K562 (cell line): ENCODE measurements at regions not wholly inside any gene's neighbourhood (a gene's known extent, or its start where the extent isn't known, plus 50 kb on each side); places are given as distances from the start of the nearest gene placed in this dataset.

ENCODE experiments used
- ATAC-seq: fragments of 200-7000 bp; cut with Tn5 transposase; 3 replicates; pipeline ENCODE4 v1.9.1; 2020; ENCODE audit warnings: moderate library complexity
- BruUV-seq: library from RNA; stranded (reverse); fragments of 400-500 nt; replicated peaks from 2 replicates; lab custom pipeline; 2021; lab: Mats Ljungman, UMichigan
- CTCF ChIA-PET: fragments of 300-600 bp; formaldehyde crosslinking; extraction: SDS; loops from one replicate; lab custom pipeline; 2021; ENCODE audit warnings: low intra/inter-chr PET ratio; lab: Yijun Ruan, JAX
- POLR2A ChIA-PET: fragments of 300-600, 350-650 bp; sonication (Branson Sonifier 250); formaldehyde crosslinking; extraction: SDS; loops from one replicate; lab custom pipeline; 2021; ENCODE audit warnings: antibody characterized with exemption, inconsistent platforms; lab: Yijun Ruan, JAX
- DNase-seq, 4 experiments: peaks; one replicate each; pipeline versions ENCODE4 v3.0.0 to v3.0.0-alpha.2; 2011 to 2018; ENCODE audit warnings: low spot score in 3 of 4, mixed read lengths in 3 of 4; ENCODE audit errors: extremely low read depth in 1 of 4
- FAIRE-seq: peaks from 2 replicates; lab custom pipeline; 2011; peaks lifted over from hg19 to GRCh38; lab: Jason Lieb, UNC
- H2AFZ ChIP-seq: 2 replicates; pipeline ENCODE4 v1.6.0; 2011; ENCODE audit warnings: low read depth, low read length, control low read depth, inconsistent platforms
- H3K27ac ChIP-seq: fragments of 200-600 bp; 3 replicates; pipeline ENCODE4 v1.8.0; 2011; ENCODE audit warnings: low read depth, mild to moderate bottlenecking, control low read depth, inconsistent platforms, low read length, moderate library complexity, mixed read lengths; ENCODE audit errors: extremely low read depth
- H3K27me3 ChIP-seq, 2 experiments: fragments of 300-600 bp in 1 of 2; 2 replicates in 1 of 2; 3 replicates in 1 of 2; pipeline versions ENCODE4 v1.6.0 to v1.8.0; 2011; ENCODE audit warnings: inconsistent platforms in 2 of 2, low read length in 2 of 2, mild to moderate bottlenecking in 1 of 2, mixed read lengths in 1 of 2, moderate library complexity in 1 of 2; ENCODE audit not compliant: control insufficient read depth in 2 of 2, insufficient read depth in 2 of 2
- H3K36me3 ChIP-seq: fragments of 300-600 bp; 3 replicates; pipeline ENCODE4 v1.8.0; 2011; ENCODE audit warnings: mild to moderate bottlenecking, low read length, inconsistent platforms; ENCODE audit not compliant: control insufficient read depth, insufficient read depth
- H3K4me1 ChIP-seq, 2 experiments: fragments of 200-600 bp in 1 of 2; replicated peaks in 1 of 2; 2 replicates in 1 of 2; 3 replicates in 1 of 2; pipeline versions ENCODE4 v1.5.1 to v1.8.0; 2011; ENCODE audit warnings: inconsistent platforms in 2 of 2, low read length in 2 of 2, mild to moderate bottlenecking in 1 of 2, mixed read lengths in 1 of 2, moderate library complexity in 1 of 2; ENCODE audit not compliant: control insufficient read depth in 2 of 2, insufficient read depth in 2 of 2
- H3K4me2 ChIP-seq: 2 replicates; pipeline ENCODE4 v1.6.1; 2011; ENCODE audit warnings: low read length, control low read depth, inconsistent platforms, mixed read lengths; ENCODE audit not compliant: insufficient read depth
- H3K4me3 ChIP-seq: fragments of 200-600 bp; sonication (generic), shearing (Covaris generic); 2 replicates; pipeline ENCODE4 v1.5.1; 2016; ENCODE audit warnings: control low read depth, inconsistent platforms
- H3K79me2 ChIP-seq: fragments of 200-600 bp; 3 replicates; pipeline ENCODE4 v1.8.0; 2011; ENCODE audit warnings: low read length, inconsistent platforms; ENCODE audit not compliant: control insufficient read depth, insufficient read depth
- H3K9ac ChIP-seq, 2 experiments: 2 replicates each; pipeline versions ENCODE4 v1.6.0 to v1.6.1; 2011; ENCODE audit warnings: low read depth in 2 of 2, low read length in 2 of 2, control low read depth in 1 of 2, inconsistent platforms in 1 of 2, mild to moderate bottlenecking in 1 of 2, mixed read lengths in 1 of 2; ENCODE audit not compliant: insufficient read depth in 1 of 2
- H3K9me1 ChIP-seq: one replicate; pipeline ENCODE4 v1.6.0; 2011; ENCODE audit warnings: inconsistent platforms, mild to moderate bottlenecking, low read length, moderate library complexity; ENCODE audit not compliant: control insufficient read depth, insufficient read depth
- H3K9me3 ChIP-seq: replicated peaks from 2 replicates; pipeline ENCODE4 v1.5.1; 2011; ENCODE audit warnings: low read depth, low read length, inconsistent platforms; ENCODE audit not compliant: control insufficient read depth, insufficient read depth
- H4K20me1 ChIP-seq: replicated peaks from 2 replicates; pipeline ENCODE4 v1.6.1; 2011; ENCODE audit warnings: low read length, inconsistent platforms, mixed read lengths; ENCODE audit not compliant: control insufficient read depth, insufficient read depth
- BCL6 ChIP-seq: fragments of 250-450 bp; sonication (Bioruptor Pico); IDR thresholded peaks from 2 replicates; pipeline ENCODE4 v1.4.0; 2020
- CBFA2T3 ChIP-seq: fragments of 450-650 bp; IDR thresholded peaks from 2 replicates; pipeline ENCODE4 v1.6.1; 2017
- FOXM1 ChIP-seq, 2 experiments: fragments of 450-650 bp in 1 of 2; sonication (generic) in 1 of 2; formaldehyde crosslinking in 1 of 2; IDR thresholded peaks; 2 replicates each; pipeline versions ENCODE4 v1.6.1 to v1.9.0; 2017 to 2022; ENCODE audit warnings: low read depth in 2 of 2, mild to moderate bottlenecking in 2 of 2, missing genetic modification reagents in 1 of 2, moderate library complexity in 1 of 2
- HDAC8 ChIP-seq: fragments of 450-650 bp; IDR thresholded peaks from 2 replicates; pipeline ENCODE4 v1.6.1; 2016; ENCODE audit warnings: mild to moderate bottlenecking, missing genetic modification characterization, moderate library complexity, missing compliant biosample characterization
- NCOA4 ChIP-seq: fragments of 450-650 bp; IDR thresholded peaks from 2 replicates; pipeline ENCODE4 v1.6.1; 2018; ENCODE audit warnings: mild to moderate bottlenecking; ENCODE audit not compliant: partially characterized antibody
- PCBP2 ChIP-seq: fragments of 200-400 bp; formaldehyde crosslinking; IDR thresholded peaks from 2 replicates; pipeline ENCODE4 v1.6.1; 2018; ENCODE audit warnings: low read length, low read depth, mild to moderate bottlenecking, moderate library complexity; ENCODE audit not compliant: poor library complexity, severe bottlenecking
- ZNF134 ChIP-seq: fragments of 250-450 bp; sonication (Bioruptor Pico); conservative IDR thresholded peaks from 2 replicates; pipeline ENCODE4 v1.4.0; 2020
- ZNF324 ChIP-seq: fragments of 250-450 bp; sonication (Bioruptor Pico); IDR thresholded peaks from 2 replicates; pipeline ENCODE4 v1.4.0; 2020; ENCODE audit warnings: mild to moderate bottlenecking
- ZNF696 ChIP-seq: fragments of 250-450 bp; sonication (Bioruptor Pico); conservative IDR thresholded peaks from 2 replicates; pipeline ENCODE4 v1.4.0; 2020; ENCODE audit warnings: mild to moderate bottlenecking, moderate library complexity
- WGBS: fragments of 100-300 bp; shearing (Covaris generic); methylation state at CpG from one replicate; pipeline ENCODE4 v1.1.6; 2016; ENCODE audit warnings: low coverage, mixed read lengths; ENCODE audit not compliant: insufficient coverage; ENCODE audit errors: missing lambda C conversion rate; 5-methylcytosine and 5-hydroxymethylcytosine counted together
- in situ Hi-C: fragments of 300-500 bp; cut with MboI; formaldehyde crosslinking; loops from 4 replicates; pipeline ENCODE4 v1.15.0; 2018; ENCODE audit warnings: inconsistent platforms, mixed read lengths
- intact Hi-C: fragments of 100-400 bp; cut with micrococcal nuclease; formaldehyde crosslinking; loops from 2 replicates; pipeline ENCODE4 v1.14.2; 2022
- TF ChIP-seq, protein P1 (sequence below): fragments of 250-450 bp; sonication (Bioruptor Pico); IDR thresholded peaks from 2 replicates; pipeline ENCODE4 v1.5.0; 2021
- TF ChIP-seq, protein P2 (sequence below): fragments of 250-450 bp; sonication (Bioruptor Pico); IDR thresholded peaks from 2 replicates; pipeline ENCODE4 v1.5.1; 2021; ENCODE audit warnings: mild to moderate bottlenecking

DNA sequence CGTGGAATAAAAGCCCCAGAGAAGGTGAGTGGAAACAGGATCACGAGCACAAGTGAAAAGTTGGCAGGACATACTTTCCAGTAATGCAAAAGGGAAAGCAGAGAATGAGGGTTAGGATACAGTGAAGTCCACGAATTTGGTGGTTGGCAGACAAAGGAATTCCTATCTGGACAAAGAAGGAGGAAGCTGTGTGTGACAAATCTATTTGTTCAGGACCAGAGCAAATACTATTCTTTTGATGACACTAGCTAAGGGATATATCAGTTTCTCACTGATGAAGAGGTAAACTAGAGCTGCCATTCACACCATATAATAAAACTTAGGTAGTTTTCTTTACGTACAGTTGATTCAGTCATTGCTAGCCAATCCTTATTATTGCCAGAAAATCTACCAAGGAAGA lies 156.8 kb upstream of the GRIK2 start:
- H3K9ac ChIP-seq = no peak overlapping the region
- no peak for FAIRE-seq
- H4K20me1 ChIP-seq = no peaks in the 10 kb centered on the region
- 2% methylated on average over 4 of the region's 4 CpGs for WGBS
- ChIA-PET CTCF (no interaction called here), POLR2A (no interaction called here)
- no peak overlapping the region for H2AFZ ChIP-seq
- no peaks in the 10 kb centered on the region; the same call in 1 of the 2 replicates for H3K9me3 ChIP-seq
- no peak for ATAC-seq
- DNase-seq = no peak
- TF ChIP-seq ZNF324 (no peak), HDAC8 (tag) (no peak), ZNF134 (no peak), PCBP2 (no peak), BCL6 (no peak), FOXM1 (IDR thresholded peaks at IDR 0.05; ENCODE audit: low read depth) (no peak), FOXM1 (CRISPR knock-in tag; IDR thresholded peaks at IDR 0.05; ENCODE audit: low read depth) (no peak), NCOA4 (no peak), CBFA2T3 (no peak), ZNF696 (CRISPR knock-in tag) (no peak)
- TF ChIP-seq, protein P1, sequence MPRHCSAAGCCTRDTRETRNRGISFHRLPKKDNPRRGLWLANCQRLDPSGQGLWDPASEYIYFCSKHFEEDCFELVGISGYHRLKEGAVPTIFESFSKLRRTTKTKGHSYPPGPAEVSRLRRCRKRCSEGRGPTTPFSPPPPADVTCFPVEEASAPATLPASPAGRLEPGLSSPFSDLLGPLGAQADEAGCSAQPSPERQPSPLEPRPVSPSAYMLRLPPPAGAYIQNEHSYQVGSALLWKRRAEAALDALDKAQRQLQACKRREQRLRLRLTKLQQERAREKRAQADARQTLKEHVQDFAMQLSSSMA (CRISPR knock-in tag) = no peak
- TF ChIP-seq, protein P2, sequence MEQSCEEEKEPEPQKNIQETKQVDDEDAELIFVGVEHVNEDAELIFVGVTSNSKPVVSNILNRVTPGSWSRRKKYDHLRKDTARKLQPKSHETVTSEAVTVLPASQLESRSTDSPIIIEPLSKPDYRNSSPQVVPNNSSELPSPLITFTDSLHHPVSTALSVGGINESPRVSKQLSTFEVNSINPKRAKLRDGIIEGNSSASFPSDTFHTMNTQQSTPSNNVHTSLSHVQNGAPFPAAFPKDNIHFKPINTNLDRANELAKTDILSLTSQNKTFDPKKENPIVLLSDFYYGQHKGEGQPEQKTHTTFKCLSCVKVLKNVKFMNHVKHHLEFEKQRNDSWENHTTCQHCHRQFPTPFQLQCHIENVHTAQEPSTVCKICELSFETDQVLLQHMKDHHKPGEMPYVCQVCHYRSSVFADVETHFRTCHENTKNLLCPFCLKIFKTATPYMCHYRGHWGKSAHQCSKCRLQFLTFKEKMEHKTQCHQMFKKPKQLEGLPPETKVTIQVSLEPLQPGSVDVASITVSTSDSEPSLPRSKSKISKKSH = no peak
- H3K9me1 ChIP-seq = no peaks in the 10 kb centered on the region
- no peak overlapping the region for H3K4me2 ChIP-seq
- intact Hi-C loops (no loop called here), in situ Hi-C loops (no loop called here)
- no peak overlapping the region for H3K4me3 ChIP-seq
- no peaks in the 10 kb centered on the region for H3K79me2 ChIP-seq
- no peaks in the 10 kb centered on the region for H3K27me3 ChIP-seq
- no peak overlapping the region for H3K27ac ChIP-seq
- no peaks in the 10 kb centered on the region for H3K36me3 ChIP-seq
- H3K4me1 ChIP-seq = no peaks in the 10 kb centered on the region
- no TSS peak for BruUV-seq
